Suprapubic skin (tissue), 4 donors: ENCODE measurements at regions not wholly inside any gene's neighbourhood (a gene's known extent, or its start where the extent isn't known, plus 50 kb on each side); places are given as distances from the start of the nearest gene placed in this dataset.

Experiments
- DNase-seq, 2 donors: peaks; one replicate each; pipeline ENCODE4 v3.0.0-alpha.2; 2019; ENCODE audit warnings: low spot score in 2 of 2
- H3K27ac ChIP-seq: fragments of 200-600 bp; sonication (generic); one replicate; pipeline ENCODE4 v1.5.1; 2019
- H3K27me3 ChIP-seq: fragments of 200-600 bp; sonication (generic); one replicate; pipeline ENCODE4 v1.5.1; 2019
- H3K36me3 ChIP-seq: fragments of 200-600 bp; sonication (generic); one replicate; pipeline ENCODE4 v1.5.1; 2019
- H3K4me1 ChIP-seq: fragments of 200-600 bp; sonication (generic); one replicate; pipeline ENCODE4 v1.5.1; 2019
- H3K4me3 ChIP-seq: fragments of 200-600 bp; sonication (generic); one replicate; pipeline ENCODE4 v1.5.1; 2019; ENCODE audit warnings: mild to moderate bottlenecking
- H3K9me3 ChIP-seq: fragments of 200-600 bp; sonication (generic); one replicate; pipeline ENCODE4 v1.5.1; 2019
- CTCF ChIP-seq, 2 donors: fragments of 200-600 bp in 1 of 2; fragments of 450-650 bp in 1 of 2; sonication (generic) in 1 of 2; IDR thresholded peaks; one replicate each; pipeline ENCODE4 v1.5.1; 2016 to 2019; ENCODE audit warnings: antibody characterized with exemption in 2 of 2, mild to moderate bottlenecking in 1 of 2, moderate library complexity in 1 of 2
- EP300 ChIP-seq: sonication (generic); formaldehyde crosslinking; IDR thresholded peaks from one replicate; pipeline ENCODE4 v1.6.1; 2017; ENCODE audit warnings: antibody characterized with exemption
- POLR2A ChIP-seq, 2 donors: fragments of 450-650 bp; IDR thresholded peaks; one replicate each; pipeline ENCODE4 v1.6.1; 2017; ENCODE audit warnings: antibody characterized with exemption in 2 of 2, mild to moderate bottlenecking in 2 of 2, moderate library complexity in 2 of 2
- POLR2AphosphoS5 ChIP-seq, 3 donors: sonication (generic); formaldehyde crosslinking; IDR thresholded peaks; one replicate each; pipeline ENCODE4 v1.6.1; 2017; ENCODE audit warnings: antibody characterized with exemption in 3 of 3
- WGBS: methylation state at CpG from one replicate; pipeline ENCODE4 v1.1.5; 2018; 5-methylcytosine and 5-hydroxymethylcytosine counted together

- no peaks in the 10 kb centered on the region for H3K27me3 ChIP-seq
- H3K9me3 ChIP-seq = no peaks in the 10 kb centered on the region
- no peaks in the 10 kb centered on the region for H3K36me3 ChIP-seq
- H3K4me1 ChIP-seq = no peaks in the 10 kb centered on the region
- WGBS = 93% methylated on average over 11 of the region's 11 CpGs
- TF ChIP-seq CTCF (IDR thresholded peaks at IDR 0.05) (no peak), POLR2AphosphoS5 (IDR thresholded peaks at IDR 0.05) (no peak), EP300 (no peak), POLR2A (IDR thresholded peaks at IDR 0.05) (no peak)
- H3K4me3 ChIP-seq = no peak overlapping the region
- H3K27ac ChIP-seq = no peak overlapping the region
- DNase-seq = no peak
Measured at GRCh38 chr18:46399303-46399702, 257.7 kb downstream of the LOXHD1 start.

DNA sequence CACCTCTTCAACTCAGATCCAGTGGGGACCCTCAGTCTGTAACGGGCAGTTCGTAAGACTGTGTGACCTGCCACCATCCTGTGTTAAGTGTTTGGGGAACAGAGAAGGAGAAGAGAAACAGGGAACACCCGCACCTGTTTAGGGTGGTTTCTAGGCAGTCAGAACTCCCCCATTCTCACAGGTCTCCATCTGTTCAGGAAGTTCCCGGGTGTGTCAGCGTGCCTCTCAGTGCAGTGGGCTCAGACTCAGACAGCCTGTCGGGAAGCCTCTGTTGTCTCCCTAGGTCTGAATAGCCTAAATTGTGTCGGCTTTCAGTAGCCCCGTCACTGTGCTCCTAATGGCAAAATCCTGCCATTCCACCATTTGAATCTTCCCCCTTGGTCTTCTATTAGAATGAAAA lies 256.6 kb downstream of the LOXHD1 start:
- no peak for TF ChIP-seq POLR2AphosphoS5 (IDR thresholded peaks at IDR 0.05)
- no peak for TF ChIP-seq CTCF (IDR thresholded peaks at IDR 0.05)
- TF ChIP-seq POLR2A (IDR thresholded peaks at IDR 0.05) = no peak
- no peak for TF ChIP-seq EP300
- Histone ChIP-seq H3K4me3 (no peak overlapping the region), H3K9me3 (no peaks in the 10 kb centered on the region), H3K4me1 (no peaks in the 10 kb centered on the region), H3K27ac (no peak overlapping the region), H3K27me3 (no peaks in the 10 kb centered on the region), H3K36me3 (no peaks in the 10 kb centered on the region)
- 78% methylated on average over 8 of the region's 8 CpGs for WGBS
- no peak for DNase-seq

GRCh38 chr18:46401486-46402070 lies 255.4 kb downstream of the LOXHD1 start:
- H3K27ac ChIP-seq = no peak overlapping the region
- DNase-seq = no peak

GRCh38 chr18:46402396-46402795 lies 254.6 kb downstream of the LOXHD1 start:
- H3K4me3 ChIP-seq = no peak overlapping the region
- H3K27me3 ChIP-seq = no peaks in the 10 kb centered on the region
- WGBS = 75% methylated on average over 4 of the region's 4 CpGs
- TF ChIP-seq POLR2AphosphoS5 (IDR thresholded peaks at IDR 0.05) (no peak), EP300 (no peak), CTCF (IDR thresholded peaks at IDR 0.05) (no peak), POLR2A (IDR thresholded peaks at IDR 0.05) (no peak)
- DNase-seq = no peak
- no peak overlapping the region for H3K27ac ChIP-seq
- H3K36me3 ChIP-seq = no peaks in the 10 kb centered on the region
- H3K4me1 ChIP-seq = peaks cover 13% of the 10 kb centered on the region
- no peaks in the 10 kb centered on the region for H3K9me3 ChIP-seq

More at GRCh38 chr18:46401486-46402070, 255.4 kb downstream of the LOXHD1 start:
- Histone ChIP-seq H3K4me1 (peaks cover 5% of the 10 kb centered on the region), H3K27me3 (no peaks in the 10 kb centered on the region), H3K36me3 (no peaks in the 10 kb centered on the region), H3K4me3 (no peak overlapping the region), H3K9me3 (no peaks in the 10 kb centered on the region)
- 82% methylated on average over 7 of the region's 7 CpGs for WGBS
- TF ChIP-seq CTCF (IDR thresholded peaks at IDR 0.05) = no peak
- no peak for TF ChIP-seq EP300
- TF ChIP-seq POLR2AphosphoS5 (IDR thresholded peaks at IDR 0.05) = no peak
- no peak for TF ChIP-seq POLR2A (IDR thresholded peaks at IDR 0.05)

DNA sequence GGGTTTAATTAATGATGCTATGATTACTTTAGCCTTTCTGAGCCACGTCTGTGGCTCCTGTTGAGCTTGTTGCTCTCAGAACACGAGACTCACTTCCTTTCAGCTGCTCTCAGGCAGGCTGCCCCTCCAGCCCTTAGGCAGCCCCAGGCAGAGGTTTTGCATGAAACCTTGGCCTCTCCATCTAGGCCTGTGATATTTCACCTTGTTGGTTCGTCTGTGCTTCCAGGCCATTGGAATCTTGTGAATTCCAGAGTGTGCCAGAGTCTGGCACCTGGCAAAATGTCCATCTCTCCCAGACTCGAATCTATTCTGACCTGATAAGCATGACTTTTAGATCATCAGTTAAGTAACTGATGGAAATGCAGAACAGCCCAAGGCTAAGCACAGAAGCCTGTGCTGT lies 254.1 kb downstream of the LOXHD1 start:
- 36% methylated on average over 4 of the region's 4 CpGs for WGBS
- DNase-seq = no peak
- peaks cover 18% of the 10 kb centered on the region for H3K4me1 ChIP-seq
- no peak for TF ChIP-seq EP300
- no peak for TF ChIP-seq POLR2A (IDR thresholded peaks at IDR 0.05)
- no peak for TF ChIP-seq POLR2AphosphoS5 (IDR thresholded peaks at IDR 0.05)
- TF ChIP-seq CTCF (IDR thresholded peaks at IDR 0.05) = no peak
- no peaks in the 10 kb centered on the region for H3K36me3 ChIP-seq
- no peak overlapping the region for H3K27ac ChIP-seq
- no peaks in the 10 kb centered on the region for H3K27me3 ChIP-seq
- H3K4me3 ChIP-seq = no peak overlapping the region
- H3K9me3 ChIP-seq = no peaks in the 10 kb centered on the region
